Activated naive CD8-positive, alpha-beta T cell treated with anti-CD3 and anti-CD28 coated beads, Interleukin-2, amount 50 U/mL, for 24 hours (primary cell): ENCODE measurements at regions not wholly inside any gene's neighbourhood (a gene's known extent, or its start where the extent isn't known, plus 50 kb on each side); places are given as distances from the start of the nearest gene placed in this dataset.
"Not testable (repeated sequence)": the region's sequence is repeated elsewhere in the genome, so short reads cannot be mapped to it uniquely, and the experiment has no call there.

Source experiments
- ATAC-seq: fragments of 150-1000 bp; cut with Tn5 transposase; one replicate; pipeline ENCODE4 v1.10.0; 2021
- DNase-seq: peaks from one replicate; pipeline ENCODE4 v3.0.0; 2021
- H3K27ac Mint-ChIP-seq: one replicate; pipeline ENCODE4 v1.8.0; 2021; ENCODE audit warnings: mild to moderate bottlenecking, mixed read lengths
- H3K27me3 Mint-ChIP-seq: one replicate; pipeline ENCODE4 v1.8.0; 2021; ENCODE audit warnings: mixed read lengths
- H3K36me3 Mint-ChIP-seq: one replicate; pipeline ENCODE4 v1.8.0; 2021; ENCODE audit warnings: low read depth, mixed read lengths
- H3K4me1 Mint-ChIP-seq: one replicate; pipeline ENCODE4 v1.8.0; 2021; ENCODE audit warnings: mixed read lengths
- H3K4me3 Mint-ChIP-seq: one replicate; pipeline ENCODE4 v1.8.0; 2021; ENCODE audit warnings: mild to moderate bottlenecking, moderate library complexity, mixed read lengths
- H3K9me3 Mint-ChIP-seq: one replicate; pipeline ENCODE4 v1.8.0; 2021; ENCODE audit warnings: mixed read lengths

DNA sequence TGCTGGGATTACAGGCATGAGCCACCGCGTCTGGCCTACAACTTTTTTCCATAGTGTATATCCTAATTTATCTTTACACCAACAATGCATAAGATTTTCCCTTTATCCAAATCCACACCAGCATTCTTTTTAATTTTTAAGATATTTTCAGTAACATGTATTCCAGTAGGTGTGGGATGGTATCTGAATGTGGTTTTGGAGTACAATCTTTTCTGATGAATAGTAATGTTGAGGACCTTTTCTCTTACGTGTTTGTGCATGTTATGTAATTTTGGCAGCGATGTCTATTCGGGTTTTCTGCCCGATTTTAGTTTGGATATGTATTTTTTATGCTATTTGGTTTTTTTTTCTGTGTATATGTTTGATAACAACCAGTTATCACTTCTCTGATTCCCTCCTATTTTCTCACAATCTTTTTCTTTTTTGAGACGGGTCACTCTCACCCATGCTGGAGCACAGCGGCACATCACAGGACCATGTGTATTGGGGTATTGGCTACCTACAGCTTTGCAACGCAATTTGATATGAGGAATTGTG, 114.6 kb upstream of the GRK3 start:
- DNase-seq (no peak), ATAC-seq (no peak)
- no peaks in the 10 kb centered on the region for H3K9me3 Mint-ChIP-seq
- H3K27me3 Mint-ChIP-seq: peaks cover 2% of the 10 kb centered on the region
- no peak overlapping the region for H3K27ac Mint-ChIP-seq
- H3K36me3 Mint-ChIP-seq: peaks cover 30% of the 10 kb centered on the region
- H3K4me1 Mint-ChIP-seq: peaks cover 59% of the 10 kb centered on the region
- peak overlapping the region; percentile 88 for H3K4me3 Mint-ChIP-seq

- peak overlapping the region; percentile 35 for H3K4me3 Mint-ChIP-seq
- peaks cover 61% of the 10 kb centered on the region for H3K4me1 Mint-ChIP-seq
- no peaks in the 10 kb centered on the region for H3K9me3 Mint-ChIP-seq
- DNase-seq: no peak
- no peak for ATAC-seq
- peak overlapping the region; percentile 4 for H3K27ac Mint-ChIP-seq
- peaks cover 2% of the 10 kb centered on the region for H3K27me3 Mint-ChIP-seq
- H3K36me3 Mint-ChIP-seq: peaks cover 37% of the 10 kb centered on the region
These were observed 112.9 kb upstream of the GRK3 start for GRCh38 chr22:25451480-25452114.

GRCh38 chr22:25452116-25452700, 112.3 kb upstream of the GRK3 start:
- Mint-ChIP-seq H3K27me3 (peaks cover 2% of the 10 kb centered on the region), H3K27ac (peak overlapping the region; percentile 53), H3K4me3 (no peak overlapping the region), H3K4me1 (peaks cover 64% of the 10 kb centered on the region), H3K9me3 (no peaks in the 10 kb centered on the region), H3K36me3 (peaks cover 40% of the 10 kb centered on the region)
- ATAC-seq (no peak), DNase-seq (no peak)

GRCh38 chr22:25453058-25453457, 111.4 kb upstream of the GRK3 start:
- DNase-seq (no peak), ATAC-seq (no peak)
- Mint-ChIP-seq H3K27me3 (no peaks in the 10 kb centered on the region), H3K9me3 (no peaks in the 10 kb centered on the region), H3K36me3 (peaks cover 38% of the 10 kb centered on the region), H3K4me3 (no peak overlapping the region), H3K27ac (peak overlapping the region; percentile 88), H3K4me1 (peaks cover 59% of the 10 kb centered on the region)

GRCh38 chr22:25453557-25453956, 110.9 kb upstream of the GRK3 start:
- H3K4me1 Mint-ChIP-seq: peaks cover 59% of the 10 kb centered on the region
- no peaks in the 10 kb centered on the region for H3K9me3 Mint-ChIP-seq
- ATAC-seq (peak; percentile 77), DNase-seq (peak; percentile 49)
- no peaks in the 10 kb centered on the region for H3K27me3 Mint-ChIP-seq
- H3K27ac Mint-ChIP-seq: peak overlapping the region; percentile 88
- H3K36me3 Mint-ChIP-seq: peaks cover 39% of the 10 kb centered on the region
- H3K4me3 Mint-ChIP-seq: peak overlapping the region; percentile 15

- peaks cover 35% of the 10 kb centered on the region for H3K4me1 Mint-ChIP-seq
- not testable (repeated sequence) for H3K9me3 Mint-ChIP-seq, H3K27me3 Mint-ChIP-seq, ATAC-seq, DNase-seq, H3K4me3 Mint-ChIP-seq
- H3K27ac Mint-ChIP-seq: peak overlapping the region; percentile 57
- peaks cover 44% of the 10 kb centered on the region for H3K36me3 Mint-ChIP-seq
These were observed 108.0 kb upstream of the GRK3 start for GRCh38 chr22:25456300-25457043.

GRCh38 chr22:25458631-25459030, 105.8 kb upstream of the GRK3 start:
- not testable (repeated sequence) for H3K27ac Mint-ChIP-seq, H3K27me3 Mint-ChIP-seq, ATAC-seq, DNase-seq, H3K4me3 Mint-ChIP-seq, H3K9me3 Mint-ChIP-seq
- H3K36me3 Mint-ChIP-seq: peaks cover 44% of the 10 kb centered on the region
- H3K4me1 Mint-ChIP-seq: peaks cover 15% of the 10 kb centered on the region

DNA sequence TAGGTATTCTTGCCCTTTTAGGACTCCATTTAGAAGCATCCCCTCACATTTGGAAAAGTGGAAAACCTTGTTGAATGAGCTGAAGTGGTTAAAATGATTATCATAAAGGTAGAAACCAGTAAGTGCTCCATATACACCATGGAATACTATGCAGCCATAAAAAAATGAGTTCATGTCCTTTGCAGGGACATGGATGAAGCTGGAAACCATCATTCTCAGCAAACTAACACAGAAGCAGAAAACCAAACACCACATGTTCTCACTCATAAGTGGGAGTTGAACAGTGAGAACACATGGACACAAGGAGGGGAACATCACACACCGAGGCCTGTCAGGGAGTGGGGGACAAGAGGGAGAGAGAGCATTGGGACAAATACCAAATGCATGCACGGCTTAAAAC, 103.8 kb upstream of the GRK3 start:
- peaks cover 35% of the 10 kb centered on the region for H3K36me3 Mint-ChIP-seq
- H3K4me3 Mint-ChIP-seq, H3K27me3 Mint-ChIP-seq, DNase-seq, ATAC-seq, H3K27ac Mint-ChIP-seq, H3K4me1 Mint-ChIP-seq, H3K9me3 Mint-ChIP-seq: not testable (repeated sequence)

- Mint-ChIP-seq H3K27ac (no peak overlapping the region), H3K4me3 (no peak overlapping the region), H3K4me1 (peaks cover 4% of the 10 kb centered on the region)
These were observed 103.2 kb upstream of the GRK3 start for GRCh38 chr22:25461301-25461700.

DNA sequence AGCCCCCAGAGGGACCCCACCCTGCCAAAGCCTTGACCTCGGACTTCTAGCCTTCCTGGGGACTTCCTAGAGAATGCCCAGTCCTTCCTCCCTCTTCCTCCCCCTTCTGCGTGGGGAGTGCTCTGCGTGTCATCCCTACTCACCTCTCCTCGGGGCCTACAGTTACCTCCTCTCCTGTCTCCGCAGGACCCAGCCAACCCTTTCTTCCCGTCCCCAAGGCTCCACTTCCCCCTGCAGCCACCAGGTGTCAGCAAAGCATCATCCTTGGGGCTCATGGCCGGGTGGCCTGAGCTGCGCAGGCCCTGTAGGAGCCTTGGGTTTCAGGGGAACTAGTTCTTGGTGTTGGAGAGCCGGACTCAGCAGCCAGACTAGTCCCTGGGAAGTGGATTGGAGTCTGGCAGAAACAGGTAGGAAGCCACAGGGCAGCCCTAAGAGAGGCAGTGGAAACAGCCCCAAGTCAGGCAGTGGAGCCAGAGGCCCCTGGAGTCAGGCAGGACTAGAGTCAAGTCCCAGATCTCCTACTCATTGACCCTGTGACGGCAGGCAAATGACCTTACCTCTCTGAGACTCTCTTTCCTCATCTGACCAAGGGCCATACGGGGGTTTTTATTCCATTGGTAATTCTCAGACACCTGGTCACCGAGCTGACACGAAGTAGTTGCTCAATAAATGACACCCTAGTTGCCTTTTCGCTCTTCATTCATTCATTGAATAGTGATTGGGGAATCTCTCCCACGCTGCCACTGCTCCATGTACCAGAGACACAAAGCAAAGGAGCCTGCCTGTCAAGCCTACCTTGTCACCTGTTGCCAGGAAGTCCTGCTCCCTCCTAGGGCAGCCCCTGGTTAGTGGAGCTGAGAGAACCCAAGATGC, 101.8 kb upstream of the GRK3 start:
- DNase-seq (peak; percentile 80), ATAC-seq (peak; percentile 96)
- not testable (repeated sequence) for H3K4me1 Mint-ChIP-seq, H3K4me3 Mint-ChIP-seq, H3K27ac Mint-ChIP-seq, H3K9me3 Mint-ChIP-seq, H3K27me3 Mint-ChIP-seq
- peaks cover 32% of the 10 kb centered on the region for H3K36me3 Mint-ChIP-seq

More at GRCh38 chr22:25461301-25461700, 103.2 kb upstream of the GRK3 start:
- ATAC-seq: no peak
- Mint-ChIP-seq H3K36me3 (peaks cover 38% of the 10 kb centered on the region), H3K9me3 (no peaks in the 10 kb centered on the region), H3K27me3 (no peaks in the 10 kb centered on the region)
- no peak for DNase-seq

- H3K4me1 Mint-ChIP-seq, H3K27ac Mint-ChIP-seq, DNase-seq, H3K27me3 Mint-ChIP-seq, ATAC-seq, H3K4me3 Mint-ChIP-seq, H3K9me3 Mint-ChIP-seq: not testable (repeated sequence)
- peaks cover 32% of the 10 kb centered on the region for H3K36me3 Mint-ChIP-seq
These were observed 101.2 kb upstream of the GRK3 start for GRCh38 chr22:25463347-25463628.

DNA sequence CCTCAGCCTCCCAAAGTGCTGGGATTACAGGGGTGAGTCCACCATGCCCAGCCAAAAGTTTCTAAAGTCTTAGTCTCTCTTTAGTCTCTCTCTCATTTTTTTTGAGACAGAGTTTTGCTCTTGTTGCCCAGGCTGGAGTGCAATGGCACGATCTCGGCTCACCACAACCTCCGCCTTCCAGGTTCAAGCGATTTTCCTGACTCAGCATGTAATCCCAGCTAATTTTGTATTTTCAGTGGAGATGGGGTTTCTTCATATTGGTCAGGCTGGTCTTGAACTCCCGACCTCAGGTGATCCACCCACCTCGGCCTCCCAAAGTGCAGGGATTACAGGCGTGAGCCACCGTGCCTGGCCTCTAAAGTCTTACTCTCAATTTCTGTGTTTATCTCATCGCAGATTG, 100.1 kb upstream of the GRK3 start:
- H3K9me3 Mint-ChIP-seq, H3K27me3 Mint-ChIP-seq, H3K4me1 Mint-ChIP-seq, H3K27ac Mint-ChIP-seq, ATAC-seq, H3K4me3 Mint-ChIP-seq, DNase-seq: not testable (repeated sequence)
- H3K36me3 Mint-ChIP-seq: peaks cover 29% of the 10 kb centered on the region

DNA sequence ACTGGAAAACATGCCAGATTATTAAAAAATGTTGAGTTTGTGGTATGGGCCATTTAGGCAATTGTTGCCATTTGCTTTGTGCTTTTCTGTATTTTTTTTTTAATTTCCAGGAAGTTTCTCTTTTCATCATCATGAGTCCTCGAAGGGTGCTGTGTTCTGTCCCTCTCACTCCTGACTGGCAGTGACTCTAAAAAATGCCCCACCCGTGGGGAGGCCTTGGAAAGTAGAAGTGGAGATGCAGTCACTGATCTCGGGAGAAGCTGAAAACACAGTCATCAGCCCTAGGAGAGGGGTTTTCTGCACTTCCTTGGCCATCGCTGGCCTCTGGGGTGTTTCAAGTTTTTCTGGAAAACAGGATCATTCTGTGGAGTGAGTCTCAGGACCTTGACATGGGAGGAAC, 98.5 kb upstream of the GRK3 start:
- Mint-ChIP-seq H3K4me3 (no peak overlapping the region), H3K4me1 (no peaks in the 10 kb centered on the region), H3K27me3 (no peaks in the 10 kb centered on the region), H3K27ac (no peak overlapping the region), H3K9me3 (no peaks in the 10 kb centered on the region), H3K36me3 (peaks cover 19% of the 10 kb centered on the region)
- DNase-seq (no peak), ATAC-seq (no peak)

DNA sequence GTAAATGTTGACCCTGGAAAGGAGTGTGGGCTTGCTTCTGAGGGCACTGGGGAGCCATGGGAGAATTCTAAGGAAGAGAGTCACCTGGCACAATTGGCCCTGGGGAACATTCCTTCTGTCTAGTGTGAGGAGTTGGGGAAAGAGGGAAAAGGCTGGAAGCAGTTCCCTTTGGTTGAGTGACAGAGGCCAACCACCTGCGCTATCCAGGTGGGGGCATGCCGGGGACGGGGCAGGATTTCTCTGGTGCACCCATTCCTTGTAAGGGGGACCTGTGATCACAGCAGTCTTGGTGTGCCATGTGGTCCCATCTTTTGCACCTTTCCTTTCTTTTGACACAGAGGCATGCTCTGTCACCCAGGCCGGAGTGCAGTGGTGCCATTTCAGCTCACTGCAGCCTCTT, 92.1 kb upstream of the GRK3 start:
- Mint-ChIP-seq H3K4me1 (peaks cover 11% of the 10 kb centered on the region), H3K36me3 (peaks cover 6% of the 10 kb centered on the region), H3K27me3 (no peaks in the 10 kb centered on the region), H3K9me3 (peaks cover 3% of the 10 kb centered on the region), H3K4me3 (no peak overlapping the region), H3K27ac (no peak overlapping the region)
- ATAC-seq (no peak), DNase-seq (no peak)
